WI38 (cell line): ENCODE measurements at regions not wholly inside any gene's neighbourhood (a gene's known extent, or its start where the extent isn't known, plus 50 kb on each side); places are given as distances from the start of the nearest gene placed in this dataset.
"Not testable (repeated sequence)": the region's sequence is repeated elsewhere in the genome, so short reads cannot be mapped to it uniquely, and the experiment has no call there.

ENCODE experiments used
- H3K4me3 ChIP-seq: 2 replicates; pipeline ENCODE4 v1.5.1; 2011; ENCODE audit warnings: low read depth, mild to moderate bottlenecking, control low read depth, low read length

DNA sequence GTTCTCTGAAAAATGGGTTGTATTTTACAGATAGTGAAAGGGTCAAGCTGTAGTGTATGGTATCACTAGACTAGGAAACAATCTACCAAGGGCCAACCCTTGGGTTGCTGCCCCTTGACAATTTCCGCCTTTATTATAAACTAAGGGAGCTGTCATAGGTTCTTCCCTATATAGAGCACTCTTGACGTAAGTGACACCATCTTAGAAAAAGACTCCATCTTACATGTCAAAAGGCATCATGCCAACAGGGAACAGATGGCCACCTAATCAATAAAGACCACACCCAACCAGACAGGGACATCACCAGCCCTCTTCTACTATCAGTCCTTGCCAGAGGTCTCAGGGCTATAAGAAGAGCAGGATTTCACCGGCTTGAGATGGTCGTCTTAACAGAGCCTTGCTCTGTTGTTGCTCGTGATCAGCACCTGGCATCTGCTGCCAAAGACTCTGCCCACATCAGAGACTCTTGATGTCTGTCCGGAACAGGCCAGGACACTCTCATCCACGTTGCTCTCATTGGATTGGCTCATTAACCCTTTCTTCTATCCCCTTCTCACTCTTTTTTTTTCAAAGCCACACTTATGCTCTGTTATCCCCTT, 231.4 kb upstream of the PLGLB2 start:
- H3K4me3 ChIP-seq = not testable (repeated sequence)

DNA sequence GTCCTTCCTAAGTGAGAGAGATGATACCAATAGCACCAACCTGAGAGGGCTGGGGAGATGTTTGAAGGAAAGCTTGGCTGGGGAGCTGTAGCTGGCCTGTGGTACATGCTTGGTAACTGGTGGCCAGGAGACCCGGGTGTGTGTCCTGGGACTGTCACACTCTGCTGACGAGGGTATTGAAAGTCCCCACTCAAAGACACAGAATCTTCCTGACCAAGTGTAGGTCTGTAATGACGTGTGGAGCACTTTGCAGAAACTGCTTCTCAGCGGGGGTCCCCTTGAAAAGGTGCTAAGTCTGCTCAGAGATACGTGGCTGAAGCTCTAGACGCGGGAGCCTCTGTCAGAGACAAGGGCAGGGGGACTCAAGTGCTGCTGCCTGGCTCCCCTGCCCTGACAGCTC, 230.4 kb upstream of the PLGLB2 start:
- H3K4me3 ChIP-seq = not testable (repeated sequence)

GRCh38 chr2:87518066-87518465, 229.8 kb upstream of the PLGLB2 start:
- not testable (repeated sequence) for H3K4me3 ChIP-seq

- H3K4me3 ChIP-seq = not testable (repeated sequence)
Observed at GRCh38 chr2:87518547-87518946, 229.3 kb upstream of the PLGLB2 start.

DNA sequence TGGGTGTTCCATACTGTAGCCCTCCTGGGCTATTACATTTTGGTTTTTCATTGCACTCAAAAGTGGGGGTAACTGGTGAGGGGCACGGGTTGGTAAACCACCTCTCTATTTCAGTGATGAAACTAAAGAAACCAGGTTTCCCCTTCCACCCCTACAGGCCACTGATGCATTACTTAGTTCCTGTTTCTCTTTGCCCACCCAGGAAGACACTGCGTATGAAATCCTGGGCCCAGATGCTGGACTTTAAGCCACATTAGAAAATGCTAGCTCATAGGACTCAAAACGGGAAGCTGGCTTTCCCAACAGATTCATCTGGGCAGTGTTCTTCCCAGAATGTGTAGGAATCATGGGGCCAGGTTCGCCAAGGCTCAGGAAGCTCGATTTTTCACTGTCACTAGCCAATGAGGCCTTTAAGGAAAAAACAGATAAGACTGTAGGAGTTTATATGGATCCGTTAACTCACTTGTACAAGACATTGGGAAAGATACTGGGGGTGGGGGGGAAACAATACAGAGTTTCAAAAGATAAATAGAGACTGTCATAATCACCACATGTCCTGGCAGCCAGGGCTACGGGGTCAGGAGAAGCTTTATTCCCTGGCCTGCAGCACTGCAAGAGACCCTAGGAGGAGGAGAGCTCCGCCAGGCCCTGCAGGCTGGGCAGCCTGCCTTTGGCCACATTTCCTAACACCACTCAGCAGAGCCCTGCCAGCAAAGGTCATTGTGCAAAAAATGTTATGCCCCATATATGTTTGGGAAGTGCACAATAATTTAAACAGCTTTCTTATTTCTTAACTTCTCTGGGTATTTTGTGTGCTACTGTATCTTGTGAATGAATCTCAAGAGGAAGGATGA, 228.5 kb upstream of the PLGLB2 start:
- H3K4me3 ChIP-seq = not testable (repeated sequence)

GRCh38 chr2:87521057-87521456, 226.8 kb upstream of the PLGLB2 start:
- H3K4me3 ChIP-seq = not testable (repeated sequence)

DNA sequence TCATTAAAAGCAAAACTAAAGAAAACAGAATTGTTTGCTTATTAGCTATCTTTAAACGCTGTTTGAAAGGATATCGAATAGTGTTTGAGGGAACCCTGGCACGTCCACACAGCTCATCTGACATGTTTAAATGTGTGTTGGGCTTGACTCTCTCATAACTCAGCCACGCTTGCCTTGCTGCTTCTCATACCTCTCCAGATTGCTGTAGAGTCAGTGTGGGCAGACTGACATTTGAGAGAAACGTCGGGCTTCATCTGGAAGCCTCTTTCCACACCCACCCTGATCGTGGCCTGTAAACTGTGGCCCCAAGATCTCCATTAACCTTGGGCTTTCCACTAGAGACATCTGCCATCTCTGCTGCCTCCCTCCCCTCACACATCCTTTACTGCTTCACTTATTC, 226.4 kb upstream of the PLGLB2 start:
- H3K4me3 ChIP-seq = not testable (repeated sequence)

DNA sequence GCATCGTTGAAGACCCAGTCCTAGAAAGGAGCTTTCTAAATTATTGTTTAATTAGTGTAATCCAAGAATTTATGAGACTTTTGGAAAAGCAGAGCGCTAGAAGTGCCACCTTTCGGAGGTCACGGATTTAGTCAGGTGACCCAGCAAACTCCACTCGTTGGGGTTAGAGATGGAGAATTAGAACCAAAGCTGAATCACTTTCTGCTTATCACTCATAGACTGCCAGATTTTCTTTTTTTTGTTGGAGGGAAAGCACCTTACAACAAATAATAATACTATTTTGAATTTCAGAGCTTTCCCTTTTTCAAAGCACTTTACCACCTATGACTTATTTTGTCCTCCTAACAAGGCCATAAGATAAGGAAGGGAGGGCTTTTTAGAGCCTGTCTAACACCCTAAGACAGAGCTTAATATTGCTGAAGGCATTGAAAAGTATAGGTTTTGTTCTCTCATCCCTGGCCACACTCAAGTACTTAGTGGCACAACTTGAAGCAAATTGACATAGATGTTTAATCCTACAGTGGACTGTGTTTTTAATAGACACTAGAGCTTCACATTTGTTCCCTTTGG, 223.2 kb upstream of the PLGLB2 start:
- H3K4me3 ChIP-seq = not testable (repeated sequence)

DNA sequence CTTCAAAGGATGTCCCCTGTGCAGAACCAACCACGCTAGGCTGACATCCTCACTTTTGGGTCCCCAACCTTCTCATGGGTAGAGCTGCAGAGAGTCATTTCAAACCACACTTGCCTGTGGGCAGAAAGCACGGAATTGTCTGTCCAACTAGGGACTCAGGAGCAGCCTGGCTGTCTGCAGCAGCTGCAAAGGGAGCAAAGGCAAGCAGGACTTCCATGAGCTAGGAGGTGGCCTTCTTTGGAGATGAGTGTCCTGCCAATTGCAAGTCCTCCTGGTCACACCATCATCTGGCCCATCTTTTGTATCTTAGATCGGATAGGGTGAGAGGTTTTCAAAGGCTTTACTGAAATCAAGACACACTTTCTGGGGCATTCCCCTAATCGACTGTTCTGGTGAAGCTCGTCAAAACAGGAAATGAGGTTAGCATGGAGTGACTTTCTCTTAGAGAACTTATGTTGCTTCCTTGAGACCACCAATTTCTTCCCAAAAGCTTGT, 222.3 kb upstream of the PLGLB2 start:
- not testable (repeated sequence) for H3K4me3 ChIP-seq

DNA sequence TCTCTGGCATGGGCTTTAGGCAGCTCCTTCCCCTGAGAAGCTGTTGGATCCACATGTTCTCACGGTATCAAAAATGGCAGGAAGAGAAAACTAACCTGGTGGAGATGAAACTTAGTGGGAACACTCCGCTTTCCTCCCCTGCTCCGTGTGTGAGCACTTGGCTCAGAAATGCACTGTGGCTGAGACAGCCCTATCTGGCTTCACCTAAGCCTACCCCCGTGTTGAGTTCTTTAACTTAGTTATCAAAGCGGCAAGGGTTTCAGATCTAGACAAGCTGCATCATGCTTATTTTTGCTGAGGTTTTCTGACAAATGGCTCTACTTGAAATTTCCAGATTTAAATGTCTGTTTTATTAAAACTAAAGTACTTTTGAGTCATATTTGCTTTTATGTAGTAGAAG, 221.6 kb upstream of the PLGLB2 start:
- not testable (repeated sequence) for H3K4me3 ChIP-seq

- not testable (repeated sequence) for H3K4me3 ChIP-seq
Observed at GRCh38 chr2:87531968-87532715, 215.7 kb upstream of the PLGLB2 start.

DNA sequence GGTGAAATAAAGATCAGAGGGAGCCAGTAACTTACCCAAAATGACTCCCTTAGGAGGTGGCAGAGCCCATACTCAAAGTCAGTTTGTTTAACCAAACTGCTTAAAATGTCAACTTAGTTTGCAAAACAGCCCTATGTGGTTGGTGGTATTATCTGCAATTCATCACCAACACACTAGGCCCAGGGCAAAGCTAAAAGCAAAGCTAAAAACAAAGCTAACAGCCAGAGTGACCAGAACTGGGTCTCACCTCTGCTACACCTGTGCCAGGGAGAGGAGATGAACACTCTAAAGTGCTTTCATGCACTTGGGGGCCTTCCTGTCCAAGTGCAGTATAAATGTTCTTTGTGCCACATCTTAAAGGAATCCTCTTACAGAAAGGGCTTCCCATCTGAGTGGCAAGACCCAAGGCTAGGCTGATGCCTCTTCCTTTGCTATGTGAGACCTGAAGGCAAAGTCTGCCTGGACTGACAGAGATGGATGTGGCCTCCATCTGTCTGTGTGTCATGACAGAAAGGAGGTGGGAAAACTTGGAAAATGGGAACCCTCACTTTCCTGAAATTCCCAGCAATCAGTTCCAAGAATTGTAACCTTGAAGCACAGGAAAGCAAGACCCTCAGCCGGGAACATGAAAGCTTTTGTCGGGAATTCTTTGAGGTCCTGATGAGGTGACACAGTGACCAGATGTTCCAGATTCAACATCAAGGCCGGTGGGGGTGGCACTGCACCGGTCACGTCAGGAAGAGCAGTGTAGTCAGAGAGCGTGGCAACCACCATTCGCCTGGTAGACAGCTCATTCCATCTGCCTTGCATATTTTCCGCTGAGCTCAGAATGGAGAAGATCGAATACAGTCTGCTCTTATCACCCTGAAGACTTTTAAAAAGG, 214.3 kb upstream of the PLGLB2 start:
- H3K4me3 ChIP-seq = not testable (repeated sequence)

- not testable (repeated sequence) for H3K4me3 ChIP-seq
Observed at GRCh38 chr2:87534273-87534889, 213.5 kb upstream of the PLGLB2 start.

DNA sequence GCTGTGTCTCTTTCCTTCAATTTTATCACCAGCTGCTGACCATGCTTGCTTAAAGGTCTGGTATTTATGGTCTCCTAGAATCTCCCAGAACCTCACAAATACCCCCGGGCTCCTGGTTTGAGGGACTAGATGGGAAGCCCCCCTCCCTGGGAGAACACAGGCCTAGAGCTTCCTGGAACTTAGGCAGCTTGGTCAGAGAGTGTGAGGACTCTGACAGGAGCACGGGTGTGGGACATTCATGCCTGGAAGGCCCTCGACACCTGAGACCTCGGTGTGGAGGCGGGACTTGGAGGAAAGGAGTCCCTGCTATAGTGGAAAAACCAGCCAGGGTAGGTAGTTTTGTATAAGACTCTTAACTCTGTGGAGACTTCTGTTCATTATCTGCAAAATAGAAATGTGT, 211.5 kb upstream of the PLGLB2 start:
- not testable (repeated sequence) for H3K4me3 ChIP-seq

DNA sequence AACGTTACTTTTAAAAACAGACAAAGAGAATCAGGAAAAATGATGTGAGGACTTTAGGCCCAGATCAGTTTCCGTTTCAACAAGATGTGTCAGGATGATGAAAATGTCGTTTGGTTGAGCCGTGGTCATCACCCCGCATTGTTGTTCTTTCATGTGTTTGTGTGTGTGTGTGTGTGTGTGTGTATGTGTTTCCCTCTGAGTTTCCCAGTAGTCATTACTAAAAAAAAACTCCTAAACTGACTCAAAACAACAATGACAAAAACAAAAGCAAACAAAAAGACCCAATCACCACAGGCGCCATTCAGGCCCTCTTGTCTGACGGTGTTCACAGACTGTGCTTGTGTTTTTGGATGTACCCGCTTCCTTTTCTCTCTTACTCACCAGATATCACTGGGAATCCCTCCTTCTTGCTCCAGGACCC, 210.6 kb upstream of the PLGLB2 start:
- not testable (repeated sequence) for H3K4me3 ChIP-seq

GRCh38 chr2:87538268-87538667, 209.6 kb upstream of the PLGLB2 start:
- H3K4me3 ChIP-seq = not testable (repeated sequence)

DNA sequence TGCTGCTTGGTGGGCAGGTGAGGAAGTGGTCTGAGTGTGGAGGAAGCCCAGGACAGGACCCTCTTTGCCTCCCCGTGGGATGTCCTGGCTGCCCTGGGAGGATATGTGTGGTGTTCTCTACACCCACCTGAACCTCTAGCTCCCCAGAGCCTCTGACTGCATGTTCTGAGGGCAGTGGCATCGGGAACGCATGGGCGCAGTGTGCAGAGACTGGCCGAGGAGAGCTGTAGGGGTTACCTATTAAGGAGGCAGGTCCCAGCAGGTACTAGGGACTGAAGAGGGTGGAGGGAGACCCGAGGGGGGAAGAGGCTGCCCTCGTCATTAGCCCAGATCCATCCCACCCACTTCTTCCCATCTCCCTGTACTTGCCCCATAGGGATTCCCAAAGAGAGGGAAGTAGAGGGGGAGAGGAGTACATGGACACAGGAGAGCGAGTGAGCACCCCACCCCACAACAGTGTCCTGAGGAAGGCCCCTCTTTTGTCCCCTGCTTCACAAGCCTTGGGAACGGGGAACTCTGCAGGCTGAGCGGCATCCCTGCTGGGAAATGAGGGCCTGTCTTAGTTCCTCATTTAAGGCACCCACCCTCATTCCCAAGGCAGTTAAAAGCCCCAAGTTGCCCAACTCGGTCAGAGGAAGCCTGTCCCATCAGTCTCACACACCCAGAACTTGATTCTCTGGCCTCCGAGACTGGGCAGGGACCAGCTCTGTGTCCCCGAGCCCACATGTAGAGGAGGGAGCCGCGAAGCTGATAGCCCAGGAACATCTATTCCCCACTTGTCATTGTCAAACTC, 208.5 kb upstream of the PLGLB2 start:
- not testable (repeated sequence) for H3K4me3 ChIP-seq

GRCh38 chr2:87540242-87540641, 207.6 kb upstream of the PLGLB2 start:
- not testable (repeated sequence) for H3K4me3 ChIP-seq

GRCh38 chr2:87542599-87543174, 205.2 kb upstream of the PLGLB2 start:
- H3K4me3 ChIP-seq = not testable (repeated sequence)
